Testis (tissue), 2 donors: ENCODE measurements at regions not wholly inside any gene's neighbourhood (a gene's known extent, or its start where the extent isn't known, plus 50 kb on each side); places are given as distances from the start of the nearest gene placed in this dataset.

Experiments
- POLR2A ChIP-seq: fragments of 450-650 bp; IDR thresholded peaks from one replicate; pipeline ENCODE4 v1.6.1; 2017; ENCODE audit warnings: antibody characterized with exemption, mild to moderate bottlenecking, moderate library complexity
- TF ChIP-seq, protein P1 (sequence below), 3 experiments: fragments of 450-650 bp in 2 of 3; fragments of 200-600 bp in 1 of 3; sonication (generic) in 1 of 3; IDR thresholded peaks; one replicate each; pipeline ENCODE4 v1.5.1; 2016 to 2019; ENCODE audit warnings: antibody characterized with exemption in 3 of 3, mild to moderate bottlenecking in 2 of 3, moderate library complexity in 1 of 3

DNA sequence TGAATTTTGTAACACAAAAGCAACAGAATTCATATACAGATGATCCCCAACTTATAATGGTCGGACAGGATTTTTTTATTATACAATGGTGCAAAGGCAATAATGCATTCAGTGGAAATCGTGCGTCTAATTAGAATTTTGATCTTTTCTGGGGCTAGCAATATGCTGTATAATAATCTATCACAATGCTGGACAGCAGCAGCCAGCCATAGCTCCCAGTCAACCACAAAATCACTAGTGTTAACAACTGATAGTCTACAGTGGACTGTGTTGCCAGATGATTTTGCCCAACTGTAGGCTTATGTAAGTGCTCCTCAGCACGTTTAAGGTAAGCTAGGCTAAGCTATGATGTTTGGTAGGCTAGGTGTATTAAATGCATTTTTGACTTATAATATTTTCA, 399.0 kb upstream of the SLC39A10 start:
- TF ChIP-seq, protein P1, sequence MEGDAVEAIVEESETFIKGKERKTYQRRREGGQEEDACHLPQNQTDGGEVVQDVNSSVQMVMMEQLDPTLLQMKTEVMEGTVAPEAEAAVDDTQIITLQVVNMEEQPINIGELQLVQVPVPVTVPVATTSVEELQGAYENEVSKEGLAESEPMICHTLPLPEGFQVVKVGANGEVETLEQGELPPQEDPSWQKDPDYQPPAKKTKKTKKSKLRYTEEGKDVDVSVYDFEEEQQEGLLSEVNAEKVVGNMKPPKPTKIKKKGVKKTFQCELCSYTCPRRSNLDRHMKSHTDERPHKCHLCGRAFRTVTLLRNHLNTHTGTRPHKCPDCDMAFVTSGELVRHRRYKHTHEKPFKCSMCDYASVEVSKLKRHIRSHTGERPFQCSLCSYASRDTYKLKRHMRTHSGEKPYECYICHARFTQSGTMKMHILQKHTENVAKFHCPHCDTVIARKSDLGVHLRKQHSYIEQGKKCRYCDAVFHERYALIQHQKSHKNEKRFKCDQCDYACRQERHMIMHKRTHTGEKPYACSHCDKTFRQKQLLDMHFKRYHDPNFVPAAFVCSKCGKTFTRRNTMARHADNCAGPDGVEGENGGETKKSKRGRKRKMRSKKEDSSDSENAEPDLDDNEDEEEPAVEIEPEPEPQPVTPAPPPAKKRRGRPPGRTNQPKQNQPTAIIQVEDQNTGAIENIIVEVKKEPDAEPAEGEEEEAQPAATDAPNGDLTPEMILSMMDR (IDR thresholded peaks at IDR 0.05) = no peak
- no peak for TF ChIP-seq POLR2A
